ENCODE measurements at regions not wholly inside any gene's neighbourhood (a gene's known extent, or its start where the extent isn't known, plus 50 kb on each side); places are given as distances from the start of the nearest gene placed in this dataset.

GRCh38 chr4:38587106-38587505 lies 76.9 kb upstream of the KLF3 start:
- H3K27me3 ChIP-seq (ENCODE audit: control insufficient read depth, insufficient read depth): no peaks in the 10 kb centered on the region
- intact Hi-C loops (cut with DNase I): no loop called here
- H3K27ac ChIP-seq (ENCODE audit: low read length): no peak overlapping the region
- H3K9me3 ChIP-seq (ENCODE audit: control insufficient read depth, low read length): no peaks in the 10 kb centered on the region
- H3K4me1 ChIP-seq (ENCODE audit: control insufficient read depth, insufficient read depth, low read length): peaks cover 2% of the 10 kb centered on the region
- DNase-seq (no peak), ATAC-seq (no peak)
- no peak overlapping the region for H3K4me3 ChIP-seq (ENCODE audit: low read length)

- WGBS: 63% methylated on average over 4 of the region's 4 CpGs
- DNase-seq (no peak), ATAC-seq (no peak)
- no peaks in the 10 kb centered on the region for H3K27me3 ChIP-seq (ENCODE audit: control insufficient read depth, insufficient read depth)
- H3K4me3 ChIP-seq (ENCODE audit: low read length): no peak overlapping the region
- intact Hi-C loops (cut with DNase I): no loop called here
- peaks cover 2% of the 10 kb centered on the region for H3K4me1 ChIP-seq (ENCODE audit: control insufficient read depth, insufficient read depth, low read length)
- no peak overlapping the region for H3K27ac ChIP-seq (ENCODE audit: low read length)
- H3K9me3 ChIP-seq (ENCODE audit: control insufficient read depth, low read length): no peaks in the 10 kb centered on the region
Measured at GRCh38 chr4:38590046-38590445, 74.0 kb upstream of the KLF3 start.

DNA sequence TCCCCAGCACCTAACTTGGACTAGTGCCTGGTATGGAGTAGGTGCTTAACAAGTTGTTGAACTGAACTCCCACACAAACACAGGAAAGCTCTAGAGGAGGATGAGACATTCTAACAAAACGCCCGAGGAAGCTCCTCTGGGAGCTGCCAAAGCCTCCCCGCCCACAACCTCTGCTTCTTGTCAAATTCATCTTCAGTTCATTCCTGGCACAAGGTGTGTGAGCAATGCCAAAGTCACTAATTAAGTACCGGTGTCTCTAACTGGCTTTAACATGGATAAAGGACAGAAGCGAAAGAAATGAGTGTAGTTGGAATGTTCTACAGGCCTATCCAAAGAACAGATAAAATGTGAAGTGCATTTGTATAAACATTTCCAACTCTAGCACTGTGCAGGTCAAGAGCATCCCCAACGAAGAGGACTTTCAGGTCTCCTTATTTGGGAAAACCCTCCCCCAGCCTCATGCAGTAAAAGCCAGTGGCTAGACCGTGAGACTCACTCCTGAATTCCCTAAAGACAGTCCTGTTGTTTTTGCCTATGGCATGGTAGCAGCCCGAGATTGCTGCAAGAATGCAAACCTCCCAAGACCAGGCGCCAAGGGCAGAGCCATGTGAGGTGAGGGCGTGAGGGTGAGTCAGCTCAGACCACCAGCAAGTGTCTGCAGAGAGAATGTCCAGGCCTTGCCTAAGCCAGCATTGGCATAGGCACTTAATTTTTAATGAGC lies 72.2 kb upstream of the KLF3 start:
- no peaks in the 10 kb centered on the region for H3K9me3 ChIP-seq (ENCODE audit: control insufficient read depth, low read length)
- H3K4me1 ChIP-seq (ENCODE audit: control insufficient read depth, insufficient read depth, low read length): peaks cover 2% of the 10 kb centered on the region
- intact Hi-C loops (cut with DNase I): no loop called here
- H3K27ac ChIP-seq (ENCODE audit: low read length): no peak overlapping the region
- 49% methylated on average over 10 of the region's 10 CpGs for WGBS
- H3K27me3 ChIP-seq (ENCODE audit: control insufficient read depth, insufficient read depth): no peaks in the 10 kb centered on the region
- ATAC-seq (peak; percentile 40 to 48), DNase-seq (no peak)
- H3K4me3 ChIP-seq (ENCODE audit: low read length): no peak overlapping the region

- DNase-seq (no peak), ATAC-seq (no peak)
- Histone ChIP-seq H3K27me3 (ENCODE audit: control insufficient read depth, insufficient read depth) (no peaks in the 10 kb centered on the region), H3K9me3 (ENCODE audit: control insufficient read depth, low read length) (no peaks in the 10 kb centered on the region), H3K27ac (ENCODE audit: low read length) (no peak overlapping the region), H3K4me3 (ENCODE audit: low read length) (no peak overlapping the region), H3K4me1 (ENCODE audit: control insufficient read depth, insufficient read depth, low read length) (no peaks in the 10 kb centered on the region)
- 87% methylated on average over 3 of the region's 3 CpGs for WGBS
- intact Hi-C loops (cut with DNase I): no loop called here
Measured at GRCh38 chr4:38598489-38598888, 65.5 kb upstream of the KLF3 start.

DNA sequence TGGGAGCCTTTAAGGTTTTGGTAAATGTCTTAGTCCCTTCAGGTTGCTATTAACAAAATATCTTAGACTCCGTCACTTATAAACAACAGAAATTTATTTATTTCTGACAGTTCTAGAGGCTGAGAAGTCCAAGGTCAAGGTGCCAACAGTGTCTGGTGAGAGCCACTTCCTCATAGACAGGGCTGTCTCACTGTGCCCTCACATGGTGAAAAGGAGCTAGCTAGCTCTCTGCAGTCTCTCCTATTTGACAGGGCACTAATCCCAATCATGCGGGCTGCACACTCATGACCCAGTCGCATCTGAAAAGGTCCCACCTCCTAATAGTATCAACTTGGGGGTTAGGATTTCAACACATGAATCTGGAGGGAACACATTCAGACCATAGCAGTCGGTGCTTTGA lies 63.4 kb upstream of the KLF3 start:
- WGBS: 77% methylated on average over 4 of the region's 4 CpGs
- intact Hi-C loops (cut with DNase I): no loop called here
- DNase-seq: no peak
- Histone ChIP-seq H3K4me3 (ENCODE audit: low read length) (no peak overlapping the region), H3K4me1 (ENCODE audit: control insufficient read depth, insufficient read depth, low read length) (no peaks in the 10 kb centered on the region), H3K27ac (ENCODE audit: low read length) (no peak overlapping the region), H3K27me3 (ENCODE audit: control insufficient read depth, insufficient read depth) (no peaks in the 10 kb centered on the region), H3K9me3 (ENCODE audit: control insufficient read depth, low read length) (no peaks in the 10 kb centered on the region)
- ATAC-seq: peak in 1 of 2 donors; percentile 32

- Histone ChIP-seq H3K4me1 (ENCODE audit: control insufficient read depth, insufficient read depth, low read length) (no peaks in the 10 kb centered on the region), H3K9me3 (ENCODE audit: control insufficient read depth, low read length) (no peaks in the 10 kb centered on the region), H3K27ac (ENCODE audit: low read length) (no peak overlapping the region), H3K27me3 (ENCODE audit: control insufficient read depth, insufficient read depth) (no peaks in the 10 kb centered on the region), H3K4me3 (ENCODE audit: low read length) (no peak overlapping the region)
- 42% methylated on average over 6 of the region's 6 CpGs for WGBS
- peak in 1 of 2 donors; percentile 60 for ATAC-seq
- DNase-seq: no peak
- intact Hi-C loops (cut with DNase I): no loop called here
Measured at GRCh38 chr4:38601244-38601915, 62.6 kb upstream of the KLF3 start.

- Histone ChIP-seq H3K27ac (ENCODE audit: low read length) (no peak overlapping the region), H3K4me1 (ENCODE audit: control insufficient read depth, insufficient read depth, low read length) (no peaks in the 10 kb centered on the region), H3K4me3 (ENCODE audit: low read length) (no peak overlapping the region), H3K27me3 (ENCODE audit: control insufficient read depth, insufficient read depth) (no peaks in the 10 kb centered on the region), H3K9me3 (ENCODE audit: control insufficient read depth, low read length) (no peaks in the 10 kb centered on the region)
- intact Hi-C loops (cut with DNase I): no loop called here
- DNase-seq (no peak), ATAC-seq (no peak)
- 91% methylated on average over 3 of the region's 3 CpGs for WGBS
Measured at GRCh38 chr4:38601916-38602291, 62.1 kb upstream of the KLF3 start.

- WGBS: 71% methylated on average over 6 of the region's 6 CpGs
- Histone ChIP-seq H3K4me1 (ENCODE audit: control insufficient read depth, insufficient read depth, low read length) (no peaks in the 10 kb centered on the region), H3K27ac (ENCODE audit: low read length) (no peak overlapping the region), H3K27me3 (ENCODE audit: control insufficient read depth, insufficient read depth) (no peaks in the 10 kb centered on the region), H3K4me3 (ENCODE audit: low read length) (no peak overlapping the region), H3K9me3 (ENCODE audit: control insufficient read depth, low read length) (no peaks in the 10 kb centered on the region)
- intact Hi-C loops (cut with DNase I): no loop called here
- peak in 1 of 3 donors; percentile 33 for DNase-seq
- ATAC-seq: peak in 1 of 2 donors; percentile 62
Measured at GRCh38 chr4:38603652-38604051, 60.3 kb upstream of the KLF3 start.

GRCh38 chr4:38605181-38605752 lies 58.7 kb upstream of the KLF3 start:
- ATAC-seq: no peak
- Histone ChIP-seq H3K27me3 (ENCODE audit: control insufficient read depth, insufficient read depth) (no peaks in the 10 kb centered on the region), H3K9me3 (ENCODE audit: control insufficient read depth, low read length) (no peaks in the 10 kb centered on the region), H3K27ac (ENCODE audit: low read length) (no peak overlapping the region), H3K4me3 (ENCODE audit: low read length) (no peak overlapping the region), H3K4me1 (ENCODE audit: control insufficient read depth, insufficient read depth, low read length) (no peaks in the 10 kb centered on the region)
- intact Hi-C loops (cut with DNase I): no loop called here
- 59% methylated on average over 6 of the region's 6 CpGs for WGBS
- no peak for DNase-seq

DNA sequence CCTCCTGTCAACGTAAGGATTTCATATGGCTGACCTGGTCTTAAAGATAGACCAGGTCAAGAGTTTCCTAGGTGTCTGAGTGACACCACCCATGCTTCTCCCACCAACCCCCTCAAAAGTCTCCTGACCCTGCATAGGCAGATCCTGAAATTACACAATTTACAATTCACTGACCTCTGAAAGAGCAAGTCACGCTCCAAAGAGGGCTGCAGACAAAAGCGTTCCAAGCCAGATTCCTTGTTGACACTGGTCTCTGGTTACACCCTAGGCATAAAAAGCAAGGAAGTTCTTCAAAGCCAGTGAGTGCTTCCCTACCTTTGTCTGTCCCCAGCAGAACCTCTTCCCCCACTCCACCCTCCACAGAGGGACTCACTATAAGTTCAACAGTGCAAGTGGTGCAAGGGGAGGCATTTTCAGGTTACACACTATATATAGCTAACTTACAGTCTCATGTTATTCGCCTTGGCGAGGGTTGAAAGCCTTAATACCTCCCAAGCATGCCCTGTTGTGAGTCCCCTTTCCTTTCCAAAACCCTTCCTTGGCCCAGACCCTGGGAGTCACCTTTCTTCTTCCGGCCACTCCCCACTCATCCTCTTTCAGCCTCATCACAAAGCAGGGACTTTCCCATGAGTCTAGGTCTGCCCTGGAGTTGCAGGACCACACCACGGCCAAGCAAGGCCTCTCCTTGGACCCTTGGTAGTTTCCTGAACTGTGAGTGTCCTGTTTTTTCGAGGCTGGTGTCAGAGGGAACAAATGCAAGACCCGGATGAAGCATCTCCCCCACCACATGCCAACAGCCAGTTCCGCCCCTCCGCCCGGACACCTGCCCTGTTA lies 58.0 kb upstream of the KLF3 start:
- H3K4me3 ChIP-seq (ENCODE audit: low read length): no peak overlapping the region
- intact Hi-C loops (cut with DNase I): no loop called here
- H3K27ac ChIP-seq (ENCODE audit: low read length): no peak overlapping the region
- no peaks in the 10 kb centered on the region for H3K9me3 ChIP-seq (ENCODE audit: control insufficient read depth, low read length)
- no peak for DNase-seq
- no peaks in the 10 kb centered on the region for H3K27me3 ChIP-seq (ENCODE audit: control insufficient read depth, insufficient read depth)
- H3K4me1 ChIP-seq (ENCODE audit: control insufficient read depth, insufficient read depth, low read length): no peaks in the 10 kb centered on the region
- ATAC-seq: peak; percentile 25 to 35
- 81% methylated on average over 12 of the region's 12 CpGs for WGBS

DNA sequence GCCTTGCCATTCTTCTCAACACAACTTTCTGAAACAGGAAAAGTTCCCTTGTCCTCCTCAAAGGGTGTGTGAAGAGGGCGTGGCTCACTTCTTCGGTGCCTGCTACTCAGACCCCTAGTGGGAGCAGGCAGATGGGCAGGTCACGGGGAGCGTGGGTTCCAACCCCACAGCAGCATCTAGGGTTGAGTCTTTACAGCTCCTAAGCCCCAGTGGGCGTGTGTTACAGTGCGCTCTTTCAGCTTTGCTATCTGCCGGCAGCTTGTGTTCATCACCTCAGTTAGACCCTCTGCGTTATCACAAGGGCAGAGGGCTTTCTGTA lies 57.5 kb upstream of the KLF3 start:
- intact Hi-C loops (cut with DNase I): no loop called here
- Histone ChIP-seq H3K27ac (ENCODE audit: low read length) (no peak overlapping the region), H3K4me1 (ENCODE audit: control insufficient read depth, insufficient read depth, low read length) (no peaks in the 10 kb centered on the region), H3K9me3 (ENCODE audit: control insufficient read depth, low read length) (no peaks in the 10 kb centered on the region), H3K27me3 (ENCODE audit: control insufficient read depth, insufficient read depth) (no peaks in the 10 kb centered on the region), H3K4me3 (ENCODE audit: low read length) (no peak overlapping the region)
- WGBS: 89% methylated on average over 8 of the region's 8 CpGs
- ATAC-seq (no peak), DNase-seq (no peak)

Measured in right cardiac atrium (tissue), 5 donors.